ENCODE measurements at regions not wholly inside any gene's neighbourhood (a gene's known extent, or its start where the extent isn't known, plus 50 kb on each side); places are given as distances from the start of the nearest gene placed in this dataset.

- H3K36me3 ChIP-seq (ENCODE audit: insufficient read depth in 1 of 2, low read depth in 1 of 2), result no peaks in the 10 kb centered on the region
- no peaks in the 10 kb centered on the region for H3K27me3 ChIP-seq (ENCODE audit: insufficient read depth in 3 of 3, low read length in 2 of 3)
- no peak overlapping the region for H3K27ac ChIP-seq
- H3K9me3 ChIP-seq, result no peaks in the 10 kb centered on the region
- intact Hi-C loops (cut with DNase I), result no loop called here
- DNase-seq (no peak), ATAC-seq (no peak)
- H3K4me1 ChIP-seq, result peaks cover 3% of the 10 kb centered on the region
- no peak for TF ChIP-seq CTCF (IDR thresholded peaks at IDR 0.05)
- H3K4me3 ChIP-seq, result no peak overlapping the region
These were observed 115.4 kb upstream of the GAS1 start for GRCh38 chr9:87062746-87063145.

- DNase-seq, result no peak
- no peak overlapping the region for H3K27ac ChIP-seq
- peak; percentile 64 to 83 (median 76) for ATAC-seq
- intact Hi-C loops (cut with DNase I), result no loop called here
- H3K36me3 ChIP-seq (ENCODE audit: insufficient read depth in 1 of 2, low read depth in 1 of 2), result no peaks in the 10 kb centered on the region
- H3K4me1 ChIP-seq, result peaks cover 3% of the 10 kb centered on the region
- H3K9me3 ChIP-seq, result no peaks in the 10 kb centered on the region
- no peak for TF ChIP-seq CTCF (IDR thresholded peaks at IDR 0.05)
- H3K4me3 ChIP-seq, result no peak overlapping the region
- no peaks in the 10 kb centered on the region for H3K27me3 ChIP-seq (ENCODE audit: insufficient read depth in 3 of 3, low read length in 2 of 3)
- 41 to 60% (median 45%) methylated on average over 3 of the region's 3 CpGs for WGBS, 3 donors
These were observed 115.9 kb upstream of the GAS1 start for GRCh38 chr9:87063246-87063645.

GRCh38 chr9:87063871-87064270 is 116.6 kb upstream of the GAS1 start:
- H3K27ac ChIP-seq, result no peak overlapping the region
- DNase-seq (no peak), ATAC-seq (peak; percentile 21 to 53 (median 46))
- 32 to 48% (median 48%) methylated on average over 1 of the region's 1 CpG for WGBS, 3 donors
- peaks cover 3% of the 10 kb centered on the region for H3K4me1 ChIP-seq
- intact Hi-C loops (cut with DNase I), result no loop called here
- no peaks in the 10 kb centered on the region for H3K9me3 ChIP-seq
- no peaks in the 10 kb centered on the region for H3K27me3 ChIP-seq (ENCODE audit: insufficient read depth in 3 of 3, low read length in 2 of 3)
- no peaks in the 10 kb centered on the region for H3K36me3 ChIP-seq (ENCODE audit: insufficient read depth in 1 of 2, low read depth in 1 of 2)
- no peak overlapping the region for H3K4me3 ChIP-seq
- no peak for TF ChIP-seq CTCF (IDR thresholded peaks at IDR 0.05)

- WGBS, 3 donors, result 67 to 83% (median 82%) methylated on average over 4 of the region's 4 CpGs
- H3K27me3 ChIP-seq (ENCODE audit: insufficient read depth in 3 of 3, low read length in 2 of 3), result no peaks in the 10 kb centered on the region
- ATAC-seq, result no peak
- H3K27ac ChIP-seq, result no peak overlapping the region
- no peak overlapping the region for H3K4me3 ChIP-seq
- H3K4me1 ChIP-seq, result peaks cover 3% of the 10 kb centered on the region
- intact Hi-C loops (cut with DNase I), result no loop called here
- no peak for DNase-seq
- no peak for TF ChIP-seq CTCF (IDR thresholded peaks at IDR 0.05)
- H3K9me3 ChIP-seq, result no peaks in the 10 kb centered on the region
- no peaks in the 10 kb centered on the region for H3K36me3 ChIP-seq (ENCODE audit: insufficient read depth in 1 of 2, low read depth in 1 of 2)
These were observed 117.0 kb upstream of the GAS1 start for GRCh38 chr9:87064311-87064710.

GRCh38 chr9:87065981-87066380 is 118.7 kb upstream of the GAS1 start:
- DNase-seq (no peak), ATAC-seq (no peak)
- H3K27me3 ChIP-seq (ENCODE audit: insufficient read depth in 3 of 3, low read length in 2 of 3), result no peaks in the 10 kb centered on the region
- H3K4me1 ChIP-seq, result peaks cover 20% of the 10 kb centered on the region
- no peaks in the 10 kb centered on the region for H3K36me3 ChIP-seq (ENCODE audit: insufficient read depth in 1 of 2, low read depth in 1 of 2)
- H3K27ac ChIP-seq, result no peak overlapping the region
- 68 to 84% (median 69%) methylated on average over 4 of the region's 4 CpGs for WGBS, 3 donors
- H3K9me3 ChIP-seq, result no peaks in the 10 kb centered on the region
- no peak overlapping the region for H3K4me3 ChIP-seq
- intact Hi-C loops (cut with DNase I), result loop anchor here in 1 of 2 donors (2.0 kb wide), 1 partner anchor 637 kb away; no protein-coding TSS in a partner anchor
- TF ChIP-seq CTCF (IDR thresholded peaks at IDR 0.05), result no peak

Measured in psoas muscle (tissue), 7 donors.